Panc1 (cell line): ENCODE measurements at regions not wholly inside any gene's neighbourhood (a gene's known extent, or its start where the extent isn't known, plus 50 kb on each side); places are given as distances from the start of the nearest gene placed in this dataset.

ENCODE experiments used
- SIN3A ChIP-seq: IDR thresholded peaks from 2 replicates; pipeline ENCODE4 v1.6.1; 2012; ENCODE audit warnings: low read depth, mild to moderate bottlenecking, low read length, moderate library complexity, borderline replicate concordance; ENCODE audit not compliant: insufficient read depth
- TF ChIP-seq, protein P1 (sequence below): fragments of 450-650 bp; IDR thresholded peaks from 2 replicates; pipeline ENCODE4 v1.5.1; 2017; ENCODE audit warnings: mild to moderate bottlenecking
- TF ChIP-seq, protein P2 (sequence below), 2 experiments: IDR thresholded peaks; 2 replicates each; pipeline ENCODE4 v1.6.1; 2011 to 2012; ENCODE audit warnings: low read depth in 2 of 2, control low read depth in 1 of 2, low read length in 1 of 2, mild to moderate bottlenecking in 1 of 2, moderate library complexity in 1 of 2; ENCODE audit not compliant: insufficient read depth in 1 of 2

DNA sequence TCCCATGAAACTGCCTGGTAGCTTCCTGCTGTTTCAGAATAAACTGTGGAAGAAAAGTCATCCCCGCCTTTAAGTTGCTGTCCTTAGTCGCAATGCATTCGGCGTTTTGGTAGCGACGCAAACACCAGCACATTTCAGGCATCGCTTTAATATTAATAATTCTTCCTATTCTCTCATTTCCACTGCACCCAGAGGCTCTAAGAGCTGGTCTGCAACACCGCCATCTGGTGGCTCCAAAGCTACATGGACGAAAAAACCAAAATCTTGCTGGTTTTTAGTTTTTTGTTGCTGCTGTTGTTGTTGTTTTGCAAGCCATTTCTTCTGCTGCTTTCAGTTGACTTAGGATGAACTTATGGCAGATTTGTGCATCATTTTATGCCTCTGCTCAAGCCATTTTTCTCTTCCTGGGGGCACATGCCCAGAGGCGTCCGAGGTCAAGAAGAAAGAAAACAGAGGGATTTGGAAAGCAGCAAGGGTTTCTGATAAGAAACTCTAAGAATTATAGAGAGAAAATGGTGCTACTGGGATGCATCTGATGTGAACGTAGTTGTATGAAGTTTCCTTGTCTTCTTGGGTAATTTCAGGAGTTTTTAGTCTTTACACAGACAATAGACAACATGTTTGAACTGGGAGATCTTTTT, 345.4 kb upstream of the KIRREL3 start:
- TF ChIP-seq, protein P1, sequence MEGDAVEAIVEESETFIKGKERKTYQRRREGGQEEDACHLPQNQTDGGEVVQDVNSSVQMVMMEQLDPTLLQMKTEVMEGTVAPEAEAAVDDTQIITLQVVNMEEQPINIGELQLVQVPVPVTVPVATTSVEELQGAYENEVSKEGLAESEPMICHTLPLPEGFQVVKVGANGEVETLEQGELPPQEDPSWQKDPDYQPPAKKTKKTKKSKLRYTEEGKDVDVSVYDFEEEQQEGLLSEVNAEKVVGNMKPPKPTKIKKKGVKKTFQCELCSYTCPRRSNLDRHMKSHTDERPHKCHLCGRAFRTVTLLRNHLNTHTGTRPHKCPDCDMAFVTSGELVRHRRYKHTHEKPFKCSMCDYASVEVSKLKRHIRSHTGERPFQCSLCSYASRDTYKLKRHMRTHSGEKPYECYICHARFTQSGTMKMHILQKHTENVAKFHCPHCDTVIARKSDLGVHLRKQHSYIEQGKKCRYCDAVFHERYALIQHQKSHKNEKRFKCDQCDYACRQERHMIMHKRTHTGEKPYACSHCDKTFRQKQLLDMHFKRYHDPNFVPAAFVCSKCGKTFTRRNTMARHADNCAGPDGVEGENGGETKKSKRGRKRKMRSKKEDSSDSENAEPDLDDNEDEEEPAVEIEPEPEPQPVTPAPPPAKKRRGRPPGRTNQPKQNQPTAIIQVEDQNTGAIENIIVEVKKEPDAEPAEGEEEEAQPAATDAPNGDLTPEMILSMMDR, result peak; percentile 83
- TF ChIP-seq, protein P2, sequence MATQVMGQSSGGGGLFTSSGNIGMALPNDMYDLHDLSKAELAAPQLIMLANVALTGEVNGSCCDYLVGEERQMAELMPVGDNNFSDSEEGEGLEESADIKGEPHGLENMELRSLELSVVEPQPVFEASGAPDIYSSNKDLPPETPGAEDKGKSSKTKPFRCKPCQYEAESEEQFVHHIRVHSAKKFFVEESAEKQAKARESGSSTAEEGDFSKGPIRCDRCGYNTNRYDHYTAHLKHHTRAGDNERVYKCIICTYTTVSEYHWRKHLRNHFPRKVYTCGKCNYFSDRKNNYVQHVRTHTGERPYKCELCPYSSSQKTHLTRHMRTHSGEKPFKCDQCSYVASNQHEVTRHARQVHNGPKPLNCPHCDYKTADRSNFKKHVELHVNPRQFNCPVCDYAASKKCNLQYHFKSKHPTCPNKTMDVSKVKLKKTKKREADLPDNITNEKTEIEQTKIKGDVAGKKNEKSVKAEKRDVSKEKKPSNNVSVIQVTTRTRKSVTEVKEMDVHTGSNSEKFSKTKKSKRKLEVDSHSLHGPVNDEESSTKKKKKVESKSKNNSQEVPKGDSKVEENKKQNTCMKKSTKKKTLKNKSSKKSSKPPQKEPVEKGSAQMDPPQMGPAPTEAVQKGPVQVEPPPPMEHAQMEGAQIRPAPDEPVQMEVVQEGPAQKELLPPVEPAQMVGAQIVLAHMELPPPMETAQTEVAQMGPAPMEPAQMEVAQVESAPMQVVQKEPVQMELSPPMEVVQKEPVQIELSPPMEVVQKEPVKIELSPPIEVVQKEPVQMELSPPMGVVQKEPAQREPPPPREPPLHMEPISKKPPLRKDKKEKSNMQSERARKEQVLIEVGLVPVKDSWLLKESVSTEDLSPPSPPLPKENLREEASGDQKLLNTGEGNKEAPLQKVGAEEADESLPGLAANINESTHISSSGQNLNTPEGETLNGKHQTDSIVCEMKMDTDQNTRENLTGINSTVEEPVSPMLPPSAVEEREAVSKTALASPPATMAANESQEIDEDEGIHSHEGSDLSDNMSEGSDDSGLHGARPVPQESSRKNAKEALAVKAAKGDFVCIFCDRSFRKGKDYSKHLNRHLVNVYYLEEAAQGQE (IDR thresholded peaks at IDR 0.05; ENCODE audit: insufficient read depth in 1 of 2, low read depth in 2 of 2, low read length in 1 of 2), result no peak
- no peak for TF ChIP-seq SIN3A
